CD4-positive, alpha-beta T cell (primary cell): ENCODE measurements at regions not wholly inside any gene's neighbourhood (a gene's known extent, or its start where the extent isn't known, plus 50 kb on each side); places are given as distances from the start of the nearest gene placed in this dataset.

Source experiments
- ATAC-seq: fragments of 200-7000 bp; cut with Tn5 transposase; one replicate; pipeline ENCODE4 v1.10.0; 2022; ENCODE audit warnings: mild to moderate bottlenecking; ENCODE audit not compliant: poor library complexity
- CTCF ChIA-PET: fragments of 350-600 bp; sonication (Branson Sonifier 250); formaldehyde crosslinking; loops from one replicate; lab custom pipeline; 2021; ENCODE audit warnings: antibody characterized with exemption, inconsistent platforms; lab: Charles Lee
- POLR2A ChIA-PET: fragments of 350-600 bp; sonication (Branson Sonifier 250); formaldehyde crosslinking; loops from one replicate; lab custom pipeline; 2021; ENCODE audit warnings: antibody characterized with exemption, inconsistent platforms; lab: Charles Lee
- DNase-seq, 14 experiments: peaks; one replicate each; pipeline ENCODE4 v3.0.0-alpha.2; 2013 to 2020; ENCODE audit warnings: mixed read lengths in 2 of 14
- H3K27ac ChIP-seq, 2 donors: one replicate each; pipeline versions ENCODE4 v1.5.1 to v1.7.0; 2013; ENCODE audit warnings: low read length in 2 of 2, low read depth in 1 of 2, mild to moderate bottlenecking in 1 of 2
- H3K27me3 ChIP-seq, 2 experiments: 1 replicate in 1 of 2; 2 replicates in 1 of 2; pipeline versions ENCODE4 v1.6.1 to v1.7.0; 2013; ENCODE audit warnings: low read length in 2 of 2, control low read depth in 1 of 2, mild to moderate bottlenecking in 1 of 2, moderate library complexity in 1 of 2; ENCODE audit not compliant: insufficient read depth in 2 of 2, control insufficient read depth in 1 of 2
- H3K36me3 ChIP-seq: one replicate; pipeline ENCODE4 v1.6.1; 2013; ENCODE audit warnings: low read length, control low read depth; ENCODE audit not compliant: insufficient read depth
- H3K4me1 ChIP-seq: one replicate; pipeline ENCODE4 v1.6.1; 2013; ENCODE audit warnings: low read length, control low read depth; ENCODE audit not compliant: insufficient read depth
- H3K4me3 ChIP-seq: one replicate; pipeline ENCODE4 v1.5.1; 2013; ENCODE audit warnings: mild to moderate bottlenecking, low read length, moderate library complexity
- H3K9me3 ChIP-seq, 2 experiments: 1 replicate in 1 of 2; 2 replicates in 1 of 2; pipeline versions ENCODE4 v1.6.1 to v1.7.0; 2013; ENCODE audit warnings: low read length in 2 of 2, mild to moderate bottlenecking in 2 of 2, control low read depth in 1 of 2, moderate library complexity in 1 of 2; ENCODE audit not compliant: control insufficient read depth in 1 of 2, insufficient read depth in 1 of 2
- H3K27ac Mint-ChIP-seq: one replicate; pipeline ENCODE4 v1.8.0; 2020; ENCODE audit warnings: mixed read lengths
- H3K27me3 Mint-ChIP-seq: one replicate; pipeline ENCODE4 v1.8.0; 2021; ENCODE audit warnings: mixed read lengths
- H3K36me3 Mint-ChIP-seq: one replicate; pipeline ENCODE4 v1.8.0; 2021; ENCODE audit warnings: low read depth, mixed read lengths
- H3K4me1 Mint-ChIP-seq: one replicate; pipeline ENCODE4 v1.8.0; 2021; ENCODE audit warnings: low read depth, mixed read lengths
- H3K4me3 Mint-ChIP-seq: one replicate; pipeline ENCODE4 v1.8.0; 2020; ENCODE audit warnings: mild to moderate bottlenecking, mixed read lengths
- H3K9me3 Mint-ChIP-seq: one replicate; pipeline ENCODE4 v1.8.0; 2020; ENCODE audit warnings: mixed read lengths
- intact Hi-C, 2 experiments: fragments of 100-400 bp; cut with DNase I in 1 of 2; cut with micrococcal nuclease in 1 of 2; formaldehyde crosslinking; loops; one replicate each; pipeline versions ENCODE4 v1.15.1 to v1.9.0; 2023 to 2025; cut with DNase I, micrococcal nuclease
- TF ChIP-seq, protein P1 (sequence below): fragments of 200-600 bp; IDR thresholded peaks from one replicate; pipeline ENCODE4 v1.8.0; 2022; ENCODE audit warnings: antibody characterized with exemption, mild to moderate bottlenecking

DNA sequence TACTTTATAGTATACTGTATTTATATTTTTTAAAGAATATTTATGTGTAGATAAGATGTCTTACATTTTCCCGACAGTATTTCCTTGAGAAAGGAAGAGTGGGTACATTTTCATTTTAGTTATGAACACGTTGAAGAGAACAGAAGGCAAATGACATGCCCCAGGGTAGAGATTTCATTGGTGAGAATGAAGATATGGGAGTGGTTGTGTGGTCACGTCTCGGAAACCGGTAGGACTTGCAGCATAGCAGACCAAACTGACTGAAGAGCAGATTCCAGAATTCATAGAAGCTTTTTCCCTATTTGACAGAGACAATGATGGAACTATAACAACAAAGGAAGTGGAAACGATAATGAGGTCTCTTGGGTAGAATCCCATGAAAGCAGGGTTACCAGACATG lies 71.7 kb downstream of the KCNJ2 start:
- Histone ChIP-seq H3K36me3 (no peaks in the 10 kb centered on the region), H3K27me3 (no peaks in the 10 kb centered on the region), H3K4me1 (no peaks in the 10 kb centered on the region), H3K9me3 (no peaks in the 10 kb centered on the region), H3K27ac (no peak overlapping the region), H3K4me3 (no peak overlapping the region)
- Mint-ChIP-seq H3K27ac (no peak overlapping the region), H3K4me3 (no peak overlapping the region), H3K9me3 (peaks cover 14% of the 10 kb centered on the region), H3K36me3 (no peaks in the 10 kb centered on the region), H3K27me3 (no peaks in the 10 kb centered on the region), H3K4me1 (no peaks in the 10 kb centered on the region)
- intact Hi-C loops = no loop called here
- POLR2A ChIA-PET = no interaction called here
- ATAC-seq (no peak), DNase-seq (no peak)
- TF ChIP-seq, protein P1, sequence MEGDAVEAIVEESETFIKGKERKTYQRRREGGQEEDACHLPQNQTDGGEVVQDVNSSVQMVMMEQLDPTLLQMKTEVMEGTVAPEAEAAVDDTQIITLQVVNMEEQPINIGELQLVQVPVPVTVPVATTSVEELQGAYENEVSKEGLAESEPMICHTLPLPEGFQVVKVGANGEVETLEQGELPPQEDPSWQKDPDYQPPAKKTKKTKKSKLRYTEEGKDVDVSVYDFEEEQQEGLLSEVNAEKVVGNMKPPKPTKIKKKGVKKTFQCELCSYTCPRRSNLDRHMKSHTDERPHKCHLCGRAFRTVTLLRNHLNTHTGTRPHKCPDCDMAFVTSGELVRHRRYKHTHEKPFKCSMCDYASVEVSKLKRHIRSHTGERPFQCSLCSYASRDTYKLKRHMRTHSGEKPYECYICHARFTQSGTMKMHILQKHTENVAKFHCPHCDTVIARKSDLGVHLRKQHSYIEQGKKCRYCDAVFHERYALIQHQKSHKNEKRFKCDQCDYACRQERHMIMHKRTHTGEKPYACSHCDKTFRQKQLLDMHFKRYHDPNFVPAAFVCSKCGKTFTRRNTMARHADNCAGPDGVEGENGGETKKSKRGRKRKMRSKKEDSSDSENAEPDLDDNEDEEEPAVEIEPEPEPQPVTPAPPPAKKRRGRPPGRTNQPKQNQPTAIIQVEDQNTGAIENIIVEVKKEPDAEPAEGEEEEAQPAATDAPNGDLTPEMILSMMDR = no peak
- CTCF ChIA-PET = no interaction called here

DNA sequence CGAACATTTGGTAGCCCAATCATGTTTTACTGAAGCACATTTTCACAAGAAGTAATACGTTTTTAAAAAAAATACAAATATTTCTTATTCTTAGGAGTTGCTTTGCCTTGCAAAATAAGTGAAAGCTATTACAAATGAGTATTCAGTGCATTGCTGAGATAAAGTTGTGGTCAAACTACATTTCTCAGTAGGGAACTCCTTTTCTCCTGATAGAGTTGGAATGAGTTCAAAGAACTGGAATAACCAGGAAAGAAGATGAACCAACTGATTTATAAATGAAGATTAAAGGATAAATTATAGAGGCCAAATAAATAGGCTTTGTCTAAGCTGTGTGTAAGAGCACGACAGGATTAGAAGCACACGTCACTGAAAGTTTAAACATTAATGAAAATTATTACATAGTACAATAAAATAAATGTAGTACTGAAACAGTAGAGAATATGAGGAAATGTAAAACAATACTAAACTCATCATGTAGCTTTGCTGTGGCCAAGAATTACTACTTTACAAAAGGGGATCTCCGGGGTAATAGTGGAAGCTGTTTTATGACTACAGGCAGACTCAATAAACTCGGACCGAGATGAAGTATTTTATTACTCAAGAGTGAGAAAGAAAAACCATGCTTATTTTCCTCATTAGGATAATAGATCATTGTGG lies 73.6 kb downstream of the KCNJ2 start:
- Mint-ChIP-seq H3K4me3 (no peak overlapping the region), H3K27ac (no peak overlapping the region), H3K27me3 (no peaks in the 10 kb centered on the region), H3K9me3 (peaks cover 7% of the 10 kb centered on the region), H3K4me1 (no peaks in the 10 kb centered on the region), H3K36me3 (no peaks in the 10 kb centered on the region)
- DNase-seq (no peak), ATAC-seq (no peak)
- Histone ChIP-seq H3K9me3 (no peaks in the 10 kb centered on the region), H3K4me1 (no peaks in the 10 kb centered on the region), H3K27me3 (no peaks in the 10 kb centered on the region), H3K36me3 (no peaks in the 10 kb centered on the region), H3K4me3 (no peak overlapping the region), H3K27ac (no peak overlapping the region)
- TF ChIP-seq, protein P1 = no peak
- CTCF ChIA-PET = interaction anchor here (0.6 kb wide), 1 partner anchor 22 kb away, joined by 3 read pairs; no protein-coding TSS in a partner anchor
- intact Hi-C loops = no loop called here
- POLR2A ChIA-PET = no interaction called here

DNA sequence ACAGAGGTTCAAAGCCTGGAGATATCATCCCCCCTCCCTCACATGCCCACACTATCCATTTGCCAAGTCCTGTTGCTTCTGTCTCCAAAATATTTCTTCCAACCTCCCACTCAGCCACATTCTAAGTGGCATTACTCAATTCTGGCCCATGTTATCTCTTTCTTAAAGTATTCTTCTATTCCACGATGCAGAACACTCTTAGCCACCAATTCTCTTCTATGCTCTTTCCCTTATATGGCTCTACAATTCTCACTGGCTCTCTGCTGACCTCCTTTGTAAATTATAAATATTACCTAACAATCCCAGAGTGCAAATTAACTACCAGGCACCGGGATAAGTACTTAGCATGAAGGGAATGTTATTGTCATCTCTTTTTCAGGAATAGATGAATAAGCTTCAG lies 82.4 kb downstream of the KCNJ2 start:
- Histone ChIP-seq H3K9me3 (no peaks in the 10 kb centered on the region), H3K4me1 (no peaks in the 10 kb centered on the region), H3K27ac (no peak overlapping the region), H3K4me3 (no peak overlapping the region), H3K27me3 (no peaks in the 10 kb centered on the region), H3K36me3 (no peaks in the 10 kb centered on the region)
- H3K4me1 Mint-ChIP-seq = no peaks in the 10 kb centered on the region
- H3K27me3 Mint-ChIP-seq = no peaks in the 10 kb centered on the region
- TF ChIP-seq, protein P1 = no peak
- intact Hi-C loops = no loop called here
- peaks cover 2% of the 10 kb centered on the region for H3K9me3 Mint-ChIP-seq
- DNase-seq = no peak
- no peak overlapping the region for H3K4me3 Mint-ChIP-seq
- no peak overlapping the region for H3K27ac Mint-ChIP-seq
- CTCF ChIA-PET = no interaction called here
- H3K36me3 Mint-ChIP-seq = no peaks in the 10 kb centered on the region
- ATAC-seq = no peak
- POLR2A ChIA-PET = no interaction called here
